ENCODE measurements at regions not wholly inside any gene's neighbourhood (a gene's known extent, or its start where the extent isn't known, plus 50 kb on each side); places are given as distances from the start of the nearest gene placed in this dataset.

- no peak for TF ChIP-seq EZH2phosphoT487 (IDR thresholded peaks at IDR 0.05; ENCODE audit: borderline replicate concordance, low read depth, low read length)
- TF ChIP-seq, protein P1, sequence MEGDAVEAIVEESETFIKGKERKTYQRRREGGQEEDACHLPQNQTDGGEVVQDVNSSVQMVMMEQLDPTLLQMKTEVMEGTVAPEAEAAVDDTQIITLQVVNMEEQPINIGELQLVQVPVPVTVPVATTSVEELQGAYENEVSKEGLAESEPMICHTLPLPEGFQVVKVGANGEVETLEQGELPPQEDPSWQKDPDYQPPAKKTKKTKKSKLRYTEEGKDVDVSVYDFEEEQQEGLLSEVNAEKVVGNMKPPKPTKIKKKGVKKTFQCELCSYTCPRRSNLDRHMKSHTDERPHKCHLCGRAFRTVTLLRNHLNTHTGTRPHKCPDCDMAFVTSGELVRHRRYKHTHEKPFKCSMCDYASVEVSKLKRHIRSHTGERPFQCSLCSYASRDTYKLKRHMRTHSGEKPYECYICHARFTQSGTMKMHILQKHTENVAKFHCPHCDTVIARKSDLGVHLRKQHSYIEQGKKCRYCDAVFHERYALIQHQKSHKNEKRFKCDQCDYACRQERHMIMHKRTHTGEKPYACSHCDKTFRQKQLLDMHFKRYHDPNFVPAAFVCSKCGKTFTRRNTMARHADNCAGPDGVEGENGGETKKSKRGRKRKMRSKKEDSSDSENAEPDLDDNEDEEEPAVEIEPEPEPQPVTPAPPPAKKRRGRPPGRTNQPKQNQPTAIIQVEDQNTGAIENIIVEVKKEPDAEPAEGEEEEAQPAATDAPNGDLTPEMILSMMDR (conservative IDR thresholded peaks at IDR 0.05; ENCODE audit: low read length): no peak
These were observed 323.8 kb upstream of the ZFHX3 start for GRCh38 chr16:73371584-73372319.

Measured in OCI-LY7 (cell line).